Spleen (tissue), 7 donors: ENCODE measurements at regions not wholly inside any gene's neighbourhood (a gene's known extent, or its start where the extent isn't known, plus 50 kb on each side); places are given as distances from the start of the nearest gene placed in this dataset.

Source experiments
- POLR2A ChIP-seq, 3 donors: fragments of 450-650 bp; IDR thresholded peaks; one replicate each; pipeline ENCODE4 v1.5.1; 2017; ENCODE audit warnings: antibody characterized with exemption in 3 of 3, mild to moderate bottlenecking in 1 of 3
- TF ChIP-seq, protein P1 (sequence below), 11 experiments: fragments of 200-600 bp in 7 of 11; fragments of 450-650 bp in 4 of 11; sonication (generic) in 4 of 11; IDR thresholded peaks in 8 of 11; conservative IDR thresholded peaks in 3 of 11; 1 replicate in 7 of 11; 2 replicates in 4 of 11; pipeline versions ENCODE4 v1.4.0 to v1.8.0; 2016 to 2021; ENCODE audit warnings: antibody characterized with exemption in 11 of 11, inconsistent platforms in 4 of 11, mild to moderate bottlenecking in 1 of 11
- donor health status: DM: no; HTN: no; CAD: no; lungs with moderate emphysema.
- donor health status: DM: no; HTN: no; CAD: no.
- donor health status: DM: no; HTN: no; CAD: no.

DNA sequence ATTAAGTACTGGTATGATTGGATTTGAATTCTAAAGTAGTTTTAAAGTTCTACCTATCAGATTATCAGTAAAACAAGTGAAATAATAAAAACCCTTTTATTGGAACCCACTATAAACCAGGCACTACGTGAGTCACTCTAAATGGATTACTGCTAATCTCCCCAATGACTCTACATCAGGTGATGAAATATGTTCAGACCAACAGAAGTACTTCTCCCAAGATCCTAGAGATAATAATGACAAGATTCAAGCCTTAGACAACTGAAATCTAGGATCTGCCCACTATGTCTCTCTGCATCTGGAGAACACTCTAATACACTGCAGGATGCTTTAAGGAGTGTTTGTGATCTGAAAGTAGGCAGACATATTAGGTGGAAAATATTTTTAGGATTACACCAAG is 652.1 kb upstream of the CHORDC1 start:
- TF ChIP-seq, protein P1, sequence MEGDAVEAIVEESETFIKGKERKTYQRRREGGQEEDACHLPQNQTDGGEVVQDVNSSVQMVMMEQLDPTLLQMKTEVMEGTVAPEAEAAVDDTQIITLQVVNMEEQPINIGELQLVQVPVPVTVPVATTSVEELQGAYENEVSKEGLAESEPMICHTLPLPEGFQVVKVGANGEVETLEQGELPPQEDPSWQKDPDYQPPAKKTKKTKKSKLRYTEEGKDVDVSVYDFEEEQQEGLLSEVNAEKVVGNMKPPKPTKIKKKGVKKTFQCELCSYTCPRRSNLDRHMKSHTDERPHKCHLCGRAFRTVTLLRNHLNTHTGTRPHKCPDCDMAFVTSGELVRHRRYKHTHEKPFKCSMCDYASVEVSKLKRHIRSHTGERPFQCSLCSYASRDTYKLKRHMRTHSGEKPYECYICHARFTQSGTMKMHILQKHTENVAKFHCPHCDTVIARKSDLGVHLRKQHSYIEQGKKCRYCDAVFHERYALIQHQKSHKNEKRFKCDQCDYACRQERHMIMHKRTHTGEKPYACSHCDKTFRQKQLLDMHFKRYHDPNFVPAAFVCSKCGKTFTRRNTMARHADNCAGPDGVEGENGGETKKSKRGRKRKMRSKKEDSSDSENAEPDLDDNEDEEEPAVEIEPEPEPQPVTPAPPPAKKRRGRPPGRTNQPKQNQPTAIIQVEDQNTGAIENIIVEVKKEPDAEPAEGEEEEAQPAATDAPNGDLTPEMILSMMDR (IDR thresholded peaks at IDR 0.05 in 8 of 11, conservative IDR thresholded peaks at IDR 0.05 in 3 of 11), result no peak
- no peak for TF ChIP-seq POLR2A (IDR thresholded peaks at IDR 0.05)
